H9 (cell line): ENCODE measurements at regions not wholly inside any gene's neighbourhood (a gene's known extent, or its start where the extent isn't known, plus 50 kb on each side); places are given as distances from the start of the nearest gene placed in this dataset.

Experiments used
- DNase-seq: peaks from one replicate; pipeline ENCODE4 v3.0.0-alpha.2; 2017
- H2AFZ ChIP-seq: one replicate; pipeline ENCODE4 v1.6.1; 2013; ENCODE audit warnings: mild to moderate bottlenecking, low read length, control low read depth, moderate library complexity
- H2AK5ac ChIP-seq: 2 replicates; pipeline ENCODE4 v1.6.1; 2013; ENCODE audit warnings: low read length, control low read depth, mixed read lengths; ENCODE audit not compliant: insufficient read length
- H2BK120ac ChIP-seq: one replicate; pipeline ENCODE4 v1.6.1; 2013; ENCODE audit warnings: low read depth, mild to moderate bottlenecking, low read length, control low read depth, inconsistent platforms; ENCODE audit not compliant: poor library complexity, severe bottlenecking
- H2BK12ac ChIP-seq: 2 replicates; pipeline ENCODE4 v1.6.1; 2013; ENCODE audit warnings: low read length, control low read depth, mixed read lengths, low read depth; ENCODE audit not compliant: insufficient read length
- H2BK15ac ChIP-seq: 2 replicates; pipeline ENCODE4 v1.6.1; 2013; ENCODE audit warnings: low read depth, low read length, control low read depth
- H2BK20ac ChIP-seq: one replicate; pipeline ENCODE4 v1.6.1; 2013; ENCODE audit warnings: low read depth, mild to moderate bottlenecking, low read length, control low read depth, inconsistent platforms; ENCODE audit not compliant: poor library complexity, severe bottlenecking
- H2BK5ac ChIP-seq: 2 replicates; pipeline ENCODE4 v1.6.1; 2013; ENCODE audit warnings: low read length, control low read depth, mixed read lengths; ENCODE audit not compliant: insufficient read length
- H3K14ac ChIP-seq: 2 replicates; pipeline ENCODE4 v1.6.1; 2013; ENCODE audit warnings: low read length, control low read depth; ENCODE audit not compliant: insufficient read depth
- H3K18ac ChIP-seq: 2 replicates; pipeline ENCODE4 v1.6.1; 2013; ENCODE audit warnings: low read depth, mild to moderate bottlenecking, mixed read lengths, low read length, control low read depth; ENCODE audit not compliant: insufficient read length
- H3K23ac ChIP-seq: 2 replicates; pipeline ENCODE4 v1.6.1; 2013; ENCODE audit warnings: low read length, control low read depth, mixed read lengths, low read depth; ENCODE audit not compliant: insufficient read length
- H3K23me2 ChIP-seq: 2 replicates; pipeline ENCODE4 v1.6.1; 2013; ENCODE audit warnings: low read depth, mild to moderate bottlenecking, mixed read lengths, low read length, control low read depth; ENCODE audit not compliant: insufficient read length, poor library complexity, severe bottlenecking
- H3K27ac ChIP-seq: 2 replicates; pipeline ENCODE4 v1.5.1; 2013; ENCODE audit warnings: low read length, control low read depth, mixed read lengths, low read depth; ENCODE audit not compliant: insufficient read length
- H3K27me3 ChIP-seq: 2 replicates; pipeline ENCODE4 v1.6.1; 2013; ENCODE audit warnings: low read length, control low read depth, inconsistent platforms; ENCODE audit not compliant: insufficient read depth
- H3K4ac ChIP-seq: 2 replicates; pipeline ENCODE4 v1.6.1; 2013; ENCODE audit warnings: low read depth, mild to moderate bottlenecking, control low read depth, inconsistent platforms, low read length, moderate library complexity
- H3K4me1 ChIP-seq: 2 replicates; pipeline ENCODE4 v1.6.1; 2013; ENCODE audit warnings: low read length, control low read depth, inconsistent platforms; ENCODE audit not compliant: insufficient read depth
- H3K4me2 ChIP-seq: 2 replicates; pipeline ENCODE4 v1.6.1; 2013; ENCODE audit warnings: low read length, control low read depth, mixed read lengths; ENCODE audit not compliant: insufficient read length, insufficient read depth
- H3K56ac ChIP-seq: 2 replicates; pipeline ENCODE4 v1.6.1; 2013; ENCODE audit warnings: low read depth, mild to moderate bottlenecking, mixed read lengths, low read length, control low read depth; ENCODE audit not compliant: insufficient read length
- H3K79me1 ChIP-seq: 2 replicates; pipeline ENCODE4 v1.6.1; 2013; ENCODE audit warnings: low read depth, mild to moderate bottlenecking, moderate library complexity, low read length, control low read depth, inconsistent platforms; ENCODE audit not compliant: insufficient read depth, poor library complexity, severe bottlenecking
- H3K79me2 ChIP-seq: 2 replicates; pipeline ENCODE4 v1.6.1; 2013; ENCODE audit warnings: low read length, control low read depth, inconsistent platforms; ENCODE audit not compliant: insufficient read depth
- H3K9ac ChIP-seq: 2 replicates; pipeline ENCODE4 v1.6.1; 2013; ENCODE audit warnings: low read length, control low read depth, mixed read lengths; ENCODE audit not compliant: insufficient read length; ENCODE audit errors: extremely low read depth
- H3K9me3 ChIP-seq: one replicate; pipeline ENCODE4 v1.6.1; 2013; ENCODE audit warnings: low read depth, low read length, inconsistent platforms; ENCODE audit not compliant: control insufficient read depth
- H3T11ph ChIP-seq: one replicate; pipeline ENCODE4 v1.6.1; 2013; ENCODE audit warnings: mild to moderate bottlenecking, low read length, control low read depth, inconsistent platforms
- H4K20me1 ChIP-seq: one replicate; pipeline ENCODE4 v1.6.1; 2013; ENCODE audit not compliant: control insufficient read depth, insufficient read length, insufficient read depth
- H4K5ac ChIP-seq: 2 replicates; pipeline ENCODE4 v1.6.1; 2013; ENCODE audit warnings: low read depth, mild to moderate bottlenecking, mixed read lengths, low read length, control low read depth; ENCODE audit not compliant: insufficient read length
- H4K8ac ChIP-seq: replicated peaks from 2 replicates; pipeline ENCODE4 v1.6.1; 2013; ENCODE audit warnings: low read length, control low read depth, mixed read lengths, low read depth; ENCODE audit not compliant: insufficient read length
- H4K91ac ChIP-seq: 2 replicates; pipeline ENCODE4 v1.6.1; 2013; ENCODE audit warnings: low read depth, mild to moderate bottlenecking, moderate library complexity, mixed read lengths, low read length, control low read depth; ENCODE audit not compliant: insufficient read length
- H3K27ac Mint-ChIP-seq, 3 experiments: 2 replicates in 2 of 3; 3 replicates in 1 of 3; pipeline ENCODE4 v1.8.0; 2020 to 2021; ENCODE audit warnings: mixed read lengths in 3 of 3, mild to moderate bottlenecking in 1 of 3, moderate library complexity in 1 of 3
- H3K27me3 Mint-ChIP-seq: 2 replicates; pipeline ENCODE4 v1.8.0; 2021; ENCODE audit warnings: low read depth, mild to moderate bottlenecking, moderate library complexity, mixed read lengths
- H3K36me3 Mint-ChIP-seq, 3 experiments: 2 replicates in 2 of 3; 3 replicates in 1 of 3; pipeline ENCODE4 v1.8.0; 2020 to 2021; ENCODE audit warnings: low read depth in 3 of 3, mixed read lengths in 3 of 3; ENCODE audit not compliant: insufficient read depth in 1 of 3
- H3K4me1 Mint-ChIP-seq, 2 experiments: 2 replicates each; pipeline ENCODE4 v1.8.0; 2020; ENCODE audit warnings: mixed read lengths in 2 of 2
- H3K4me3 Mint-ChIP-seq, 2 experiments: 2 replicates in 1 of 2; 3 replicates in 1 of 2; pipeline ENCODE4 v1.8.0; 2020 to 2021; ENCODE audit warnings: mild to moderate bottlenecking in 2 of 2, mixed read lengths in 2 of 2, moderate library complexity in 1 of 2
- H3K9me3 Mint-ChIP-seq, 2 experiments: 2 replicates in 1 of 2; 3 replicates in 1 of 2; pipeline ENCODE4 v1.8.0; 2020; ENCODE audit warnings: mild to moderate bottlenecking in 2 of 2, mixed read lengths in 2 of 2, moderate library complexity in 1 of 2
- CTCF ChIP-seq: fragments of 200-600 bp; sonication (generic); conservative IDR thresholded peaks from 3 replicates; pipeline ENCODE4 v1.8.0; 2021; ENCODE audit warnings: antibody characterized with exemption, mild to moderate bottlenecking
- WGBS: extraction: QIAGEN DNeasy Blood & Tissue Kit; methylation state at CpG from one replicate; pipeline ENCODE4 v1.1.7; 2013; ENCODE audit warnings: missing lambda C conversion rate, low lambda C conversion rate, mixed read lengths; ENCODE audit not compliant: insufficient read length; ENCODE audit errors: extremely low coverage; 5-methylcytosine and 5-hydroxymethylcytosine counted together

GRCh38 chr1:201681375-201681774 is 142.4 kb downstream of the NAV1 start:
- H4K91ac ChIP-seq, result no peak overlapping the region
- H2BK5ac ChIP-seq, result no peak overlapping the region
- no peak overlapping the region for H3T11ph ChIP-seq
- H2AFZ ChIP-seq, result no peak overlapping the region
- no peak overlapping the region for H2BK20ac ChIP-seq
- H3K4me1 ChIP-seq, result peaks cover 21% of the 10 kb centered on the region; the same call in 1 of the 2 replicates
- no peak overlapping the region for H3K4me2 ChIP-seq
- no peaks in the 10 kb centered on the region for H3K27me3 ChIP-seq
- Mint-ChIP-seq H3K4me1 (peaks cover 39 to 60% of the 10 kb centered on the region in 2 experiments), H3K4me3 (no peak overlapping the region), H3K36me3 (peaks cover 0 to 4% (median 1%) of the 10 kb centered on the region in 3 experiments; a peak in 2 of 7 replicates), H3K27me3 (peaks cover 3% of the 10 kb centered on the region), H3K27ac (peak overlapping the region in 1 of 3 experiments; percentile 26; a peak in 2 of 7 replicates), H3K9me3 (peaks cover 1 to 3% of the 10 kb centered on the region in 2 experiments; a peak in 4 of 5 replicates)
- no peak overlapping the region for H3K56ac ChIP-seq
- H2AK5ac ChIP-seq, result no peak overlapping the region
- no peak overlapping the region for H4K8ac ChIP-seq
- no peaks in the 10 kb centered on the region for H4K20me1 ChIP-seq
- no peak overlapping the region for H2BK120ac ChIP-seq
- no peaks in the 10 kb centered on the region for H3K9me3 ChIP-seq
- H3K79me2 ChIP-seq, result no peaks in the 10 kb centered on the region
- H3K9ac ChIP-seq, result no peak overlapping the region
- H3K18ac ChIP-seq, result no peak overlapping the region
- no peak overlapping the region for H3K23ac ChIP-seq
- no peak overlapping the region for H4K5ac ChIP-seq
- no peak overlapping the region for H3K4ac ChIP-seq
- TF ChIP-seq CTCF, result no peak
- WGBS, result no CpG with 5 or more reads among the region's 8 CpGs
- H2BK12ac ChIP-seq, result no peak overlapping the region
- H3K14ac ChIP-seq, result no peak overlapping the region
- H3K79me1 ChIP-seq, result no peaks in the 10 kb centered on the region
- no peak overlapping the region for H2BK15ac ChIP-seq
- H3K27ac ChIP-seq, result no peak overlapping the region
- no peaks in the 10 kb centered on the region for H3K23me2 ChIP-seq
- no peak for DNase-seq
